HUDEP-2 (cell line): ENCODE measurements at regions not wholly inside any gene's neighbourhood (a gene's known extent, or its start where the extent isn't known, plus 50 kb on each side); places are given as distances from the start of the nearest gene placed in this dataset.

ENCODE experiments used
- DNase-seq, 76 experiments: peaks; one replicate each; lab custom pipeline; 2025; ENCODE audit not compliant: unreplicated experiment in 76 of 76; lab: John Stamatoyannopoulos, UW

DNA sequence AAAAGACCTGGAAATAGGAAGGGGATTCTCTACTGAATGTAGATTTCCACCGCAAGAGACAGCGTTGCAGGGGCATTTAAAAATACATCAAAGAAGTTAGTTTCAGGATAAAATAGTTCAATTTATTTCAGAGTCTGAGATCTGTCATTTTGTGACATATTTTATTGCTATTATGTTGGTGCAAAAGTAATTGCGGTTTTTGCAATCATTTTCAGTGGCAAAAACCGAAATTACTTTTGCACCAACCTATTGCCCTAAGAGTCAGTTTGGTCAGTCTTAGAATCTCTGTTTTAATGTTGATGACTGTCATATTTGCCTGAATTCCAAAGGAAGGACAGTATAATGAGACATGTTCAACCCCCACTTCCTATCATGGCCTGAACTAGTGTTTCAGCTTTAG, 219.5 kb upstream of the CDH10 start:
- DNase-seq: no peak

DNA sequence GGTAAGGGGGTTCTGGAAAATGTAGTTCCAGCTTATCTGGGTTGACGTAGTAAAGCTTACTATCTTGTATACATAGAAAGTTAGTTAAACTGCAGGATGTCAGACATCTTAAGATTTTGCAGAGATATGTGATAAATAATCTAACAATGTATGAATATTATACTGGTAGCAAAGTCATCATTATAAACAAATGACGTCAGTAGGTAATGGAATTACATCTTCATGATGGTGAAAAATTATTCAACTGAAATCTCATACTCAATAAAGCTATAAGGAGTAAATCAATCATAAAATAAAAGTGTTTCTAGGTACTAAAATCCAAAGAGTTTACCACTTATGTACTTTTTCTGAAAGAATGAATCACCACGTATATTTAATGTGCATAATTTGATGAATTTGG, 217.3 kb upstream of the CDH10 start:
- no peak for DNase-seq

DNA sequence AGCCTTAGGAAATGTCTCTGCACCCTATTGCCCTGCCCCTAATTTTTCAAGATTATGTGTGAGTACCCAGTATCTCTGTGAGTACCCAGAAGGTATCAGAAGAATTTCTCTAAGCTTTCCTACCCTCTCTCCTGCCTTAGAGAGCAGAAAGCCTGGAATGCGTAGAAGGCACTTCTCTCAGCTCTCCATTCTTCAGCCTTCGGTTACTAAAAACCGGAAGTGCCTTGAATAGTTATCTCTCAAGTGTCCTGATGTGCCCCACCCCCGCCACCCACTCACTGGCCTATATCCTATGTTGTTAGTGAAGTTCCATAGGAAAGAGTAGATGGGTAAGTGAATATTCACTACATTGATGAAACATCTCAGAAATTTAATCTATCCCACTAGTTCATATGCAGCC, 210.7 kb upstream of the CDH10 start:
- peak in 1 of 76 experiments; percentile 11 for DNase-seq

DNA sequence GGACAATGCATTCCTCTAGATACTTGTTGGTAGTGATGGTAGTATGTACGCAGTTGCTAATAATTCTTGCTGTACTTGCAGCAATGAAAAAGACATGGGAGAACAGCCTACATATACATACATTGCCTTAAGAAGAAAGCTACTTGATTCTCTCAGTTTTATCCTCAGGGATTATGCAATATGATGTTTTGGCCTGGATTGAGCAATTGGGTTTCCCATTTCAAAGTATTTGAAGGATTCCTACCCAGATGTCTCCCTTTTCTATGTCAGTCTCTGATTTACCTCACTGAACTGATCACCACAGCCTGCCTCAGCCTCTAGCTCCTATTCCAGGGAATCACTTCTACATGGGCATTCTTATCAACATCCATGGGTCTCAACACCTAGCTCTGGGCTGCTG, 210.1 kb upstream of the CDH10 start:
- no peak for DNase-seq

DNA sequence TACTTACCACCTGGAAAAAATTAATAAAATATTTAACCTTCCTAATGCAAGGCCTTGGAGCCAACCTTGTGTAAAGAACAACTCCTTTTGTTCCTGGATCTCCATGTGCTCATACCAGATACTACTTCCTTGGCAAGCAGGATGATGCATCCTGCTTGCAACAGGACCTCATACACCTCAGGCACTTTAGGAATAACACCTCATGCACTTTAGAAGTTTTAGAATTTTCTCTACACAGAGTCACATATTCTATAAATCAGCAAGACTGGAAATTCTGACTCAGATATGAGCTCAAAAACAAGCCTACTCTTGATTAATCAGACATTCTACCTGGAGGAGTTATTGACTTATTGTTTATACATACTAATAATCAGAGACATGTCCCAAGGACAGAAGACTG, 209.6 kb upstream of the CDH10 start:
- DNase-seq: no peak

DNA sequence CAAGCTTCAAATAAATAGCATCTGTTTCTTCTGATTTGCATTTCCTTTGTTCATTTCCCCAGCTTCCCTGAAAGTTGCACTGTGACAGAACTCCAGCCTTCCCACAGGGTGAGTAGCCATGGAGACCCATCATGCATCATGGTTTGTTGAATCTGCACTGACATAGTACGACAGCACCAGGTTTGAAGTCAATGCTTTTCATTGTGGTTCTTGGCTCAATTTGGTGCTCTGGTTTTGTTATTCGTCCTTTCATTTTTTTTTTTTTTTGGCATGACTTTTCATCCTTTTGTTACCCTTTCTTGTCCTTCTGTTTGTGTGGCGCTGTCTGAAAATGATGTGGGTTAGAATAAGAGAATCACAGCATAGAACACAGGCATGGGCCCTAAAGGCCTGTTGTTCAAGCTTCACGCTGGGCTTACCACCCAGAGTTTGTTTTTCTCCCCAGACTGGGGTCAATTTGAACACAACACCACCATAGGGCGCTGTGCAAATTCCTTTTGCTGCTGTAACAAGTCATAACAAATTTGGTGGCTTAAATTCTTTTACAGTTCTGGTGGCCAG, 206.2 kb upstream of the CDH10 start:
- DNase-seq: no peak

DNA sequence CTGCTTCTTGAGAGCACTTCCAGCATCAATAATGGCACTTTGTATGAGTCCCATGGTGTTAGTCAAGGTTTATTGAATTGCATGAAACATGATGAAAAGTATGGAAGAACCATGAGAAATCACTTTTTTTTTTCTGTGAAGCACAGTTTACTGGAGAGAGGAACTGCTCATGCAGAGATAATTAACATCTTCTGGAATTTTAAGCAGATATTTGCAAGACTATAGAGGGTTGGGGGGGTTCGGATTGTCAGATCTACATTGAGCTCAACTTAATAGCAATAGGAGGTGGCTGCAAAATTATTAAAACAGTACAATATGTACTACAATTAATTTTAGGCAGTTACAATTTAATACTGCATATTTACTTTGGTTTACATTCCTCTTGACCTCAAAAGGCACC, 204.4 kb upstream of the CDH10 start:
- no peak for DNase-seq

DNA sequence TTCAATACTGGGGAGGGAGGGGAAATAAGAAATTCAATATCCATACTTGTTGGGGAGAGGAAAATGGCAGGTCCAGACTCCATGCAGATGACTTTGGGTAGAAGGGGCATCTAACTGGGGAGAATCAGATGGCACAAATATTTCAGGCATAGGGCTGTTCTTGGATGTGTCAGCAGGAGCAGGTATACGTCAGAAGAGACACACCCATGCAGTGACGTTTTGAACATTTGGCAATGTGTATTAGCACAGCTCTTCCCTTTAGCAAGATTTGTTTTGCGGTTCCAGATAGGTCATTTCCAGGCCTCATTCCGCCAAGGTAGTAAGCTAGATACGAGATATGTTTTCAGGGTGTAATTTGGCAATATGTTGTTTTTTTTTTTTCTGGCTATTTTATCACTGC, 187.2 kb upstream of the CDH10 start:
- no peak for DNase-seq

DNA sequence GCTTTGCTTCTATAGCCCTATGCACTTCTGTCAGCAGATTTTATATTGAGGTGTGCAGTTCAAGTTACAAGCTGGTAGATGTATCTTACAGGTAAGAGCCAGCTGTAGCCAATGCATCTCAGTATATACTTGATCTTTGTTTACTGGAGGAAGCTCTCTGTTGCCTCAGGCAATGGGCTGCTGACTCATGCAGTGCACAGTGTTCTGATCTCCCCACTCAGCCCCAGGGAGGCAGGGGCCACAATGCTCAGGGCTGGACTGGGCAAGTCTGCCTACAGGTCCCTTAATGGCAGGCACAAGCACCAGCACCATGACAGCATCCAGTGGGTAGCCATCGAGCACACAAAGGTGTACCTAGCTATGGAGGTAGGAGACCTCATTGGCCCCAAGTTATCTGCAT, 178.8 kb upstream of the CDH10 start:
- DNase-seq: no peak

DNA sequence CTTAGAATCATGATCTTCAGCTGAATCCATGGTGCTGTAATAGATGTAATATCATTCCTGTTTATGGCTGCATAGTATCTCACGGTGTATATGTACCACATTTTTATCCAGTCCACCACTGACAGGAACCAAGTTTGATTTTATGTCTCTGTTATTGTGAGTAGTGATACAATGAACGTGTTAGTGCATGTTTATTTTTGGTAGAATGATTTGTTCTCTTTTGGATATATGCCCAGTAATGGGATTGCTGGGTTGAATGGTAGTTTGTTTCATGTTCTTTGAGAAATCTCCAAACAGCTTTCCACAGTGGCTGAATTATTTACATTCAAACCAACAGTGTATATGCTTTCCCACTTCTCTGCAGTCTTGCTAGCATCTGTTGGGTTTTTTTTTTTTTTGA, 175.1 kb upstream of the CDH10 start:
- DNase-seq: no peak

DNA sequence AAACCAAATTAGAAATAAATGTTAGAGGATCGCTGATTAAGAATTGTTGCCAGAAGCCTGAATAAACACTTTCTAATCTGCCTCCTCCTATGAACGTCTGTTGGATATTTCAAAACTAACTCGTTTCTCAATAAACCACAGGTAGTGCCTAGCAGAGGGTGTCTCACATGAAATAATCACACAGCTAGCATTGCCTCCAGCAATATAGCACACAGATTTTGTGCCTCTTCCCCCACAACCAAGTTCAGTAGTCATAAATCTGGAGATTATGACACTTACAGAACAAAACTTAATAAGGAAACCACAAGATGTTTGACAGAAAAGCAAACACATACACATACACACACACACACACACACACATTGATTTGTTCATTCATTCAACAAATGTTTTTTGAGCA, 173.2 kb upstream of the CDH10 start:
- no peak for DNase-seq

DNA sequence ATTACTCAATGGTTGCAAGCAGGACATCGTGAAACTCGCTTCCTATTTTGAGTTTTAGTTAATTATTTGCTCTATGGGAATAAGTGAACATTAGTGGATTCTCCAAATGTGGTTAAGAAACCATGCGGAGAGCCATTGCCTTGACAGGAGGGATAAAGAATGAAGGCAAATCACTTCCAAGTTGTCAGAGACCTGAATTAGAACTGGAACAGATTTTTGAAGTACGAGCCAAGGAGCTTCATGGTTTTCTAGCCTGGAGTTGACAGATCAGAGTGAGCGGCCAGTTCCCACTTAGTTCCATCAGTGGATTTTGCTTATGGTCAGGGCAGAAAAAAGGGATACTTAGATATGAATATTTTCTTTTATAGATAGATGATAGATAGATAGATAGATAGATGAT, 171.4 kb upstream of the CDH10 start:
- DNase-seq: no peak

DNA sequence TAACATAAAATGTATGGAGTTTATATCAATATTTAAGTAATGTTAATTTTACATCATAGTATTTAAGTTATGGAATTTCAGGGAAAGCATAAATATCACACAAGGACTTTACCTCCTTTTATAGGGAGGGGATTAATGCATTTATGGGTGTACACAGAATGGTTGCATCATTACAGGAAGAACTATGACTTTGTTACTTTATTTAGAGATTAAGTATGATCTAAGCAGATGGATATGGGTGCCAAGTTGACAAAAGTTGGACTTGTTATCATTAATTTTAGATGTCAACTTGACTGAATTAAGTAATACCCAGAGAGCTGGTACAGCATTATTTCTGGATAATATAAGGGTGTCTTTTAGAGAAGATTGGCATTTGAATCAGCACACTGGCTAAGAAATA, 160.5 kb upstream of the CDH10 start:
- no peak for DNase-seq

DNA sequence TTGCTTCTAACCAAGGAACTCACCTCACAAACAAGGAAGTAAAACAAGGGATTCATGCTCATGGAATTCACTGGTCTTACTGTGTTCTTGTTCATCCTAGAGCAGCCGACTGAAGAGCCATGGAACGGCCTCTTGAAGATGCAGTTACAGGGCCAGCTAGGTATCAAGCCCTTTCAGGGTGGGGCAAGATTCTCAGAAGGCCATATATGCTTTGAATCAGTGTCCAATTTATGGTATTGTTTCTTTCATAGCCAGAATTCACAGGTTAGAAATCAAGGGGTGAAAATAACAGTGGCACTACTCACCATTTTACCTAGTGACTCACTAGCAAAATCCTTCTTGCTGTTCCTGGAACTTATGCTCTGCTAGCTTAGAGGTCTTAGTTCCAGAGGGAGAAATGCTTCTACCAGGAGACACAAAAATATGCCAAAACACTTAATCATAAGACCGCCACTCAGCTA, 159.5 kb upstream of the CDH10 start:
- no peak for DNase-seq

DNA sequence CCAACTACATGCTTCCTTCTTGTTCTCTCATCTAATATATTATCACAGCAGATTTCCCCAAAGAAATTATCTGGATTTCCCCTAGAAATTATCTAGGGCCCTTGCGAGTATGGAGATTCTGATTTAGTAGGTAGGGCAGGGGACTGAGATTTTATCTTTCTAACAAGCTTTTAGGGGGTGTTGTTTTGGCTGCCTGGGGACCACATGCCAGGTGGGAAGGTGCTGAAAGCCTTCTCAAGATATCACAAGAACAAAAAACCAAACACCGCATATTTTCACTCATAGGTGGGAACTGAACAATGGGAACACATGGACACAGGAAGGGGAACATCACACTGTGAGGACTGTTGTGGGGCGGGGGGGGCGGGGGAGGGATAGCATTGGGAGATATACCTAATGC, 146.5 kb upstream of the CDH10 start:
- no peak for DNase-seq

DNA sequence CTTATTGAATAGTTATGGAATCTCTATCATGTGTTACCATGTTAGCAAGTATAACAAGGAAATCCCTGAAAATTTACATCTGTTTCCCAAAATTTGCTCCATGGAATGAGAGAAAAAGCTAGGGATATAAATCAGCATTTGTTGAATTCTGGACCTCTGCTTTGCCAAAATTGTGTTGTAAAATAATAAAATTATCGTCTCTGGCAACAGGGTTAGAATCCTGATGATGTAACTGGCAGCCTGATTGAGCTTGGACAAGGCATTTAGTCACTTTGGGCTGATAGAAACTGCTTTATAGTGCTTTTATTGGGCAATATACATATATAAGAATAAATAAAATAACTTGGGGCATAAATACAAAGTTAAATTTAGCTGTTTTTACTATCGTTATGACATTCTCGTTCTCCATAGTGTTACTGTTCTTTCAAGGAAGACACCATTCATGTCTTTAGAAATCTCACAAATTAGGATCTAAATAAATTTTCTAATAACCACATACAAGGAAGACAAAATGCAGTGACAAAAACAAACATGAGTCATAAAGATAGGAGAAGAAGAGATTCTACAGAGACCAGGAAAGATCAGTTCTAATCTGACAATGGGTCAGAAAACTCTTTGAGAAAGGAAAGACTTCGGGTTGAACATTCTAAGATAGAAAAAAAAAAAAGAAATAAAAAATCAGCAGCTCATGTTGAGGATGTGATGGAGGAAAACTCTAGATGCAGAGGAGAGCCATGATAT, 145.0 kb upstream of the CDH10 start:
- no peak for DNase-seq

DNA sequence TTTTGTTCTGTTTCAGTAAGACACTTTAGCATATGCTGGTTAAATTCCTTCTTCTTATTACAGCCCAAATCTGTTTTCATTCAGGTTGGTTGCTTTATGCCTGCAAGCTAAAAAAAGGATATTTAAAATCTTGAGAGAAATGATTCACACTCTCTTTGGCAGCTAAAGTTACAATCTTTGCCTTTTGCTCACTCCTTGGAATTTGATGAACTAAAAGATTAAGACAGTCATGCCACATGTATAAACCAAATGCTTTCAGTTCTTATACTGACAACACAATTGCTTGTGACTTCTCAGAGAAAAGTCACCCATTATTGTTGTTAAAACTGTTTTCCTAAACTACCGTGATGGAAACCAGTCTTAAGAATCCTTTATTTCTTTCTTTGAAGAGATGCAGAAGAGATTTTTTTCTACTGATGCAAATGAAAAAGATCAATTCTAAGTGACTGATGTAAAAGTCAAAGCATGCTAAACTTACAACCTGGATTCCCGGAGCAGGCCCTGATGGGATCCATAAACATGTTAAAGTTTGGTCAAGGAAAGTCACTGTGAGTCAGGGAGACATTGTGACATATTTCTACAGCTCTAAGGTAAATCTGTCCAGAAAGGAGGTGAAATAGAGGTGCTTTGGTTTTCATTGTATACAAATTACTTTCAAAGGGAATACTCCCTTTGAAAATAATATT, 144.2 kb upstream of the CDH10 start:
- DNase-seq: no peak

DNA sequence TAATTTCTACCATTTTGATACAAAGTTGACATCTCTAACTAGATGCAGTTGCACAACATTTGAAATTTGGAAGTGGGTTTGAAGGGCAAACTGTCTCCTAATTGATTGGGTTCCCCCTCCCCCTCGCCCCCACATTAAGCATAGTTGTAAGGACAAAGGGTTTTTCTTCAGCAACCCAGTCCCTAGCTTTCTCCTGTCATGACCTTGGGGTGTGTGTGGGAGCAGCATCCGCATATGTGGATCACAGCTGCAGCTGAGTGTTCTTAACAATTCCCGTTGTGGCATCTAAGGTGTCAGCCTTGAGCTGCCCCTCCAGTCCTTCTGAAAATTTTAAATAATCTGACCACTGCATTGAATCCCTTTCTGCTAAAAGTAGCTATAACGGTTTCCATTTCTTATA, 141.3 kb upstream of the CDH10 start:
- no peak for DNase-seq

DNA sequence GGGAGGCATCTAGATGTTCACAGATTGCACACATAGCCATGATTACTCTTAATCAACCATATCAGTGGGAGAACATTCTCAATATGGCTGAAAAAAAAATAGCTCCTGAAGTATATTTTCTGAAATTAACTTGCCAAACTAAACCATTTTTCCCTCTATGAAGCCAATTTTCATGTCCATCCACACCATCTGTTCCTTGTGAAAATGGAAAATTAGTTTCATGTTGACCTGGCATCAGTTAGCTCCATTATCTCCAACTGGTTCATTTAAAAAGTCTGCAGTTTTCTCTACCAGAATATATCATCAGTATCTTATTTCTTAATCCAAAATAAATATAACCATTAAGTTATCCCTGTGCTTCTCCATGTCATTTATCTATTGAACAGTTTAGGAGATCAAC, 138.8 kb upstream of the CDH10 start:
- DNase-seq: no peak

DNA sequence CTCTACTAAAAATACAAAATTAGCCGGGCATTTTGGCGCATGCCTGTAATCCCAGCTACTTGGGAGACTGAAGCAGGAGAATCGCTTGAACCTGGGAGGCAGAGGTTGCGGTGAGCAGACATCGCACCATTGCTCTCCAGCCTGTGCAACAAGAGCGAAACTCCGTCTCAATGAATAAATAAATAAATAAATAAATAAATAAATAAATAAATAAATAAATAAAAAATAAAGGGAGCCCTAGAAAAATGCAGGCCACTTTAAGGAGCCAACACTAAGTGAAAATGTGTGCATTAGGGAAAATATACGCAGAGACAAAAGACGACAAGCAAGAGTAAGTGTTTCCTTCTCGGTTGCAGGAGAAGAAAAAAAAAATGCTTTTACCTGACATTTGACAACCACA, 132.6 kb upstream of the CDH10 start:
- DNase-seq: no peak

DNA sequence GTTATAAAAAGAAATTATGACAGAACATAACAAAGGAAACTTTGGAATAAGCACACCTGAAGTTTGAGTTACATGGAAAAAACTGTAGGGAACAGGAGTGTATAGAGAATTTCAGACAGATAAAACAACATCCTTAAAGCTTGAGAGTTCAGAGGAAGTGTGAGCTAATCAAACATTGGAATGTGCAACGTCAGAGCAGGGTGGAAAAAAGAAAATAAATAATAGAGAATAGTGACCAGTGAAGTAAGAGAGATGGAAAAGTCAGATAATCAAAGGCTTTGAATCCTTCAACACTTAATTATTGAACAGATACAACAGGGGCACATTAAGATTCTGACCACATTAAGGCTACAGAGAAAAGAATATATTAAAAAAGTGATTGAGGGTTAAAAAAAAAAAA, 128.5 kb upstream of the CDH10 start:
- no peak for DNase-seq

DNA sequence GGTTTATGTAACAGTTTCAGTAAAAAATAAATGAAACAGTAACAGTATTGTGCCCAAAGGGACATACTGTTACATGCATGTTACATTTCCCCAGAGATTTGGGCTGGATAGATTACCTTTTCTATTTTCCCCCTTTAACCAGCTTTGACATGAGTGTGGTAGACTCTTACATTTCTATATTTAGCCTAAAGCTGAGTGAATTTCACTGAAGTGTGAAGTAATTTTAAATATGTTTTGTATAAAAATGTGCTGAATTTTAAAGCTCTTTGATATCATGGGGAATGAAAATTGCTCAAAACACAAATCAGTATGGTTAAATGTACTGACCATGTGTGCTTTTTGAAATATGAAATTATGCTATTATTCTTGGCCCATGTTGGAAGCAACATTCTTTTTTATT, 122.3 kb upstream of the CDH10 start:
- no peak for DNase-seq
